ENCODE measurements at regions not wholly inside any gene's neighbourhood (a gene's known extent, or its start where the extent isn't known, plus 50 kb on each side); places are given as distances from the start of the nearest gene placed in this dataset.
"Not testable (repeated sequence)": the region's sequence is repeated elsewhere in the genome, so short reads cannot be mapped to it uniquely, and the experiment has no call there.

- H3K4me1 Mint-ChIP-seq; H3K27ac Mint-ChIP-seq; H3K27me3 Mint-ChIP-seq; DNase-seq; H3K4me3 Mint-ChIP-seq; CTCF ChIA-PET; H3K9me3 Mint-ChIP-seq (ENCODE audit: low read depth); ATAC-seq; H3K36me3 Mint-ChIP-seq: not testable (repeated sequence)
Observed at GRCh38 chr10:64924306-64924705, 1403.1 kb downstream of the REEP3 start.

- CTCF ChIA-PET = no interaction called here
- H3K27ac Mint-ChIP-seq = no peak overlapping the region
- DNase-seq (no peak), ATAC-seq (no peak)
- H3K36me3 Mint-ChIP-seq = no peaks in the 10 kb centered on the region
- H3K27me3 Mint-ChIP-seq = no peaks in the 10 kb centered on the region
- H3K4me3 Mint-ChIP-seq = no peak overlapping the region
- H3K4me1 Mint-ChIP-seq = no peaks in the 10 kb centered on the region
- H3K9me3 Mint-ChIP-seq (ENCODE audit: low read depth) = peaks cover 10% of the 10 kb centered on the region
Observed at GRCh38 chr10:64952042-64952441, 1430.8 kb downstream of the REEP3 start.

GRCh38 chr10:64956441-64956840 is 1435.2 kb downstream of the REEP3 start:
- CTCF ChIA-PET = no interaction called here
- H3K27me3 Mint-ChIP-seq = no peaks in the 10 kb centered on the region
- H3K27ac Mint-ChIP-seq = no peak overlapping the region
- no peaks in the 10 kb centered on the region for H3K36me3 Mint-ChIP-seq
- no peak for DNase-seq
- no peaks in the 10 kb centered on the region for H3K4me1 Mint-ChIP-seq
- no peak overlapping the region for H3K4me3 Mint-ChIP-seq
- H3K9me3 Mint-ChIP-seq (ENCODE audit: low read depth) = peaks cover 14% of the 10 kb centered on the region
- ATAC-seq = no peak

GRCh38 chr10:64959116-64959515 is 1437.9 kb downstream of the REEP3 start:
- ATAC-seq = no peak
- Mint-ChIP-seq H3K4me1 (no peaks in the 10 kb centered on the region), H3K27ac (no peak overlapping the region), H3K9me3 (ENCODE audit: low read depth) (peaks cover 10% of the 10 kb centered on the region), H3K4me3 (no peak overlapping the region), H3K36me3 (no peaks in the 10 kb centered on the region), H3K27me3 (no peaks in the 10 kb centered on the region)
- CTCF ChIA-PET = no interaction called here
- no peak for DNase-seq

- DNase-seq (no peak), ATAC-seq (no peak)
- Mint-ChIP-seq H3K9me3 (ENCODE audit: low read depth) (peaks cover 10% of the 10 kb centered on the region), H3K36me3 (no peaks in the 10 kb centered on the region), H3K4me1 (no peaks in the 10 kb centered on the region), H3K27me3 (no peaks in the 10 kb centered on the region), H3K27ac (no peak overlapping the region), H3K4me3 (no peak overlapping the region)
- CTCF ChIA-PET = no interaction called here
Observed at GRCh38 chr10:64959883-64960282, 1438.7 kb downstream of the REEP3 start.

- Mint-ChIP-seq H3K4me1 (no peaks in the 10 kb centered on the region), H3K27me3 (no peaks in the 10 kb centered on the region), H3K36me3 (no peaks in the 10 kb centered on the region), H3K4me3 (no peak overlapping the region), H3K27ac (no peak overlapping the region), H3K9me3 (ENCODE audit: low read depth) (no peaks in the 10 kb centered on the region)
- no peak for ATAC-seq
- CTCF ChIA-PET = no interaction called here
- DNase-seq = no peak
Observed at GRCh38 chr10:64973391-64973790, 1452.2 kb downstream of the REEP3 start.

- ATAC-seq (no peak), DNase-seq (no peak)
- Mint-ChIP-seq H3K4me1 (no peaks in the 10 kb centered on the region), H3K36me3 (no peaks in the 10 kb centered on the region), H3K9me3 (ENCODE audit: low read depth) (no peaks in the 10 kb centered on the region), H3K27me3 (no peaks in the 10 kb centered on the region), H3K27ac (no peak overlapping the region), H3K4me3 (no peak overlapping the region)
- CTCF ChIA-PET = no interaction called here
Observed at GRCh38 chr10:64976150-64976549, 1454.9 kb downstream of the REEP3 start.

- no peaks in the 10 kb centered on the region for H3K4me1 Mint-ChIP-seq
- no peak for DNase-seq
- H3K27me3 Mint-ChIP-seq = no peaks in the 10 kb centered on the region
- no peak overlapping the region for H3K27ac Mint-ChIP-seq
- H3K36me3 Mint-ChIP-seq = no peaks in the 10 kb centered on the region
- H3K4me3 Mint-ChIP-seq = no peak overlapping the region
- CTCF ChIA-PET = no interaction called here
- ATAC-seq = no peak
- H3K9me3 Mint-ChIP-seq (ENCODE audit: low read depth) = no peaks in the 10 kb centered on the region
Observed at GRCh38 chr10:64977915-64978314, 1456.7 kb downstream of the REEP3 start.

GRCh38 chr10:64996886-64997285 is 1475.7 kb downstream of the REEP3 start:
- no peak for ATAC-seq

GRCh38 chr10:65010845-65011244 is 1489.6 kb downstream of the REEP3 start:
- ATAC-seq = no peak
- CTCF ChIA-PET = no interaction called here
- no peak for DNase-seq

More at GRCh38 chr10:64996886-64997285, 1475.7 kb downstream of the REEP3 start:
- DNase-seq = no peak
- Mint-ChIP-seq H3K27me3 (no peaks in the 10 kb centered on the region), H3K4me1 (no peaks in the 10 kb centered on the region), H3K36me3 (no peaks in the 10 kb centered on the region), H3K9me3 (ENCODE audit: low read depth) (peaks cover 12% of the 10 kb centered on the region), H3K27ac (no peak overlapping the region), H3K4me3 (no peak overlapping the region)
- CTCF ChIA-PET = no interaction called here

GRCh38 chr10:65017523-65017922 is 1496.3 kb downstream of the REEP3 start:
- no peak for ATAC-seq
- no peaks in the 10 kb centered on the region for H3K4me1 Mint-ChIP-seq
- H3K9me3 Mint-ChIP-seq (ENCODE audit: low read depth) = peaks cover 2% of the 10 kb centered on the region
- no peak for DNase-seq
- H3K27ac Mint-ChIP-seq = no peak overlapping the region
- CTCF ChIA-PET = no interaction called here
- H3K36me3 Mint-ChIP-seq = no peaks in the 10 kb centered on the region
- no peaks in the 10 kb centered on the region for H3K27me3 Mint-ChIP-seq
- H3K4me3 Mint-ChIP-seq = no peak overlapping the region

More at GRCh38 chr10:65010845-65011244, 1489.6 kb downstream of the REEP3 start:
- H3K4me1 Mint-ChIP-seq = no peaks in the 10 kb centered on the region
- H3K27ac Mint-ChIP-seq = no peak overlapping the region
- no peaks in the 10 kb centered on the region for H3K36me3 Mint-ChIP-seq
- peaks cover 10% of the 10 kb centered on the region for H3K9me3 Mint-ChIP-seq (ENCODE audit: low read depth)
- no peak overlapping the region for H3K4me3 Mint-ChIP-seq
- no peaks in the 10 kb centered on the region for H3K27me3 Mint-ChIP-seq

GRCh38 chr10:65024886-65025285 is 1503.7 kb downstream of the REEP3 start:
- ATAC-seq (no peak), DNase-seq (no peak)
- Mint-ChIP-seq H3K4me1 (no peaks in the 10 kb centered on the region), H3K27ac (no peak overlapping the region), H3K36me3 (no peaks in the 10 kb centered on the region), H3K4me3 (no peak overlapping the region), H3K9me3 (ENCODE audit: low read depth) (peaks cover 2% of the 10 kb centered on the region), H3K27me3 (no peaks in the 10 kb centered on the region)
- CTCF ChIA-PET = no interaction called here

GRCh38 chr10:65030263-65030662 is 1509.1 kb downstream of the REEP3 start:
- no peak for DNase-seq
- no peak for ATAC-seq
- H3K27ac Mint-ChIP-seq = no peak overlapping the region
- no peaks in the 10 kb centered on the region for H3K27me3 Mint-ChIP-seq
- CTCF ChIA-PET = no interaction called here
- H3K4me1 Mint-ChIP-seq = no peaks in the 10 kb centered on the region
- no peaks in the 10 kb centered on the region for H3K36me3 Mint-ChIP-seq
- no peak overlapping the region for H3K4me3 Mint-ChIP-seq
- peaks cover 2% of the 10 kb centered on the region for H3K9me3 Mint-ChIP-seq (ENCODE audit: low read depth)

- H3K4me3 Mint-ChIP-seq = no peak overlapping the region
- CTCF ChIA-PET = no interaction called here
- H3K36me3 Mint-ChIP-seq = no peaks in the 10 kb centered on the region
- peaks cover 2% of the 10 kb centered on the region for H3K9me3 Mint-ChIP-seq (ENCODE audit: low read depth)
- ATAC-seq = no peak
- H3K4me1 Mint-ChIP-seq = no peaks in the 10 kb centered on the region
- no peak for DNase-seq
- H3K27me3 Mint-ChIP-seq = no peaks in the 10 kb centered on the region
- no peak overlapping the region for H3K27ac Mint-ChIP-seq
Observed at GRCh38 chr10:65032867-65033769, 1511.9 kb downstream of the REEP3 start.

Data from activated CD8-positive, alpha-beta memory T cell treated with anti-CD3 and anti-CD28 coated beads, Interleukin-2, amount 10 ng/mL, durations not matched to agents 7 days and 5 days (primary cell).